ENCODE measurements at regions not wholly inside any gene's neighbourhood (a gene's known extent, or its start where the extent isn't known, plus 50 kb on each side); places are given as distances from the start of the nearest gene placed in this dataset.

- TF ChIP-seq EZH2 (IDR thresholded peaks at IDR 0.05; ENCODE audit: low read length, unreplicated experiment): no peak
- no peak for TF ChIP-seq CTCF (conservative IDR thresholded peaks at IDR 0.05; ENCODE audit: low read depth, low read length)
- no peak for TF ChIP-seq EZH2phosphoT487 (IDR thresholded peaks at IDR 0.05; ENCODE audit: borderline replicate concordance, low read length)
Measured at GRCh38 chr1:220407191-220407590, 120.7 kb upstream of the MARK1 start.
